Heart right ventricle (tissue), 16 donors: ENCODE measurements at regions not wholly inside any gene's neighbourhood (a gene's known extent, or its start where the extent isn't known, plus 50 kb on each side); places are given as distances from the start of the nearest gene placed in this dataset.

ENCODE experiments used
- ATAC-seq, 8 donors: fragments of 200-7000 bp; cut with Tn5 transposase; one replicate each; pipeline ENCODE4 v1.9.1; 2020; ENCODE audit warnings: mild to moderate bottlenecking in 8 of 8, moderate library complexity in 8 of 8, moderate number of reproducible peaks in 1 of 8
- DNase-seq, 2 donors: peaks; one replicate each; pipeline ENCODE4 v3.0.0-alpha.2; 2020
- H3K27ac ChIP-seq, 10 donors: fragments of 200-600 bp; sonication (generic) in 2 of 10; one replicate each; pipeline versions ENCODE4 v1.5.0 to v1.8.0; 2020 to 2022; ENCODE audit warnings: mild to moderate bottlenecking in 3 of 10
- H3K27me3 ChIP-seq, 7 donors: fragments of 200-600 bp; one replicate each; pipeline ENCODE4 v1.8.0; 2021 to 2022; ENCODE audit warnings: mild to moderate bottlenecking in 2 of 7
- H3K36me3 ChIP-seq, 9 donors: fragments of 200-600 bp; sonication (generic) in 1 of 9; one replicate each; pipeline versions ENCODE4 v1.5.0 to v1.8.0; 2020 to 2022; ENCODE audit warnings: mild to moderate bottlenecking in 2 of 9
- H3K4me1 ChIP-seq, 9 donors: fragments of 200-600 bp; sonication (generic) in 1 of 9; one replicate each; pipeline versions ENCODE4 v1.5.0 to v1.8.0; 2020 to 2022; ENCODE audit warnings: mild to moderate bottlenecking in 4 of 9
- H3K4me3 ChIP-seq, 10 donors: fragments of 200-600 bp; sonication (generic) in 2 of 10; one replicate each; pipeline versions ENCODE4 v1.5.0 to v1.8.0; 2020 to 2022; ENCODE audit warnings: mild to moderate bottlenecking in 7 of 10, moderate library complexity in 2 of 10
- H3K9me3 ChIP-seq, 11 donors: fragments of 200-600 bp in 10 of 11; sonication (generic) in 2 of 11; one replicate each; pipeline versions ENCODE4 v1.5.0 to v1.8.0; 2013 to 2022; ENCODE audit warnings: mild to moderate bottlenecking in 2 of 11, control low read depth in 1 of 11, moderate library complexity in 1 of 11
- WGBS, 2 donors: extraction: QIAGEN DNeasy Blood & Tissue Kit; methylation state at CpG; one replicate each; pipeline ENCODE4 v1.1.7; 2013; ENCODE audit warnings: inconsistent platforms in 1 of 2; 5-methylcytosine and 5-hydroxymethylcytosine counted together
- intact Hi-C, 10 donors: fragments of 100-400 bp; cut with DNase I; formaldehyde crosslinking; loops; one replicate each; pipeline versions ENCODE4 v1.11.1 to v1.14.2; 2022
- TF ChIP-seq, protein P1 (sequence below), 9 donors: fragments of 200-600 bp; sonication (generic) in 2 of 9; IDR thresholded peaks; one replicate each; pipeline versions ENCODE4 v1.5.0 to v1.8.0; 2021 to 2022; ENCODE audit warnings: antibody characterized with exemption in 9 of 9, mild to moderate bottlenecking in 5 of 9, moderate library complexity in 1 of 9
- donor health status: Arrhythmogenic right ventricular cardiomyopathy.
- donor health status: ischemic (EF 13 %, LVEDD 7.1; RV severe dilation, severe dysfunction).
- donor health status: healthy with polysubstance abuse.
- donor health status: DM: no; HTN: yes; CAD: no.
- donor health status: DM: no; HTN: no; CAD: no.
- donor health status: ischemic (EF 25% LVEDD 6.9; RV normal size, moderate dysfunction).
- donor health status: ischemic (EF 25% LVEDD 5.7; RV mildly dilated, moderate dysfunction).
- donor health status: healthy.
- donor health status: DM: yes; HTN: yes; CAD: no.
- donor health status: Ischemic cardiomyopathy.
- donor health status: ischemic (EF 35%, LVEDD 5.7; RV mildly dilated, moderate dysfunction).
- donor health status: nonischemic (EF 11% LVEDD 7.7; RV severe dilation, severe dysfunction).
- donor health status: DM: yes; HTN: yes; CAD: no.
- donor health status: PGD.
- donor health status: ischemic (EF 29% LVEDD 5.4; RV normal size, mild dysfunction).
- donor health status: nonischemic (EF 23%, LVEDD 6.1; RV moderate dilation, normal function).

DNA sequence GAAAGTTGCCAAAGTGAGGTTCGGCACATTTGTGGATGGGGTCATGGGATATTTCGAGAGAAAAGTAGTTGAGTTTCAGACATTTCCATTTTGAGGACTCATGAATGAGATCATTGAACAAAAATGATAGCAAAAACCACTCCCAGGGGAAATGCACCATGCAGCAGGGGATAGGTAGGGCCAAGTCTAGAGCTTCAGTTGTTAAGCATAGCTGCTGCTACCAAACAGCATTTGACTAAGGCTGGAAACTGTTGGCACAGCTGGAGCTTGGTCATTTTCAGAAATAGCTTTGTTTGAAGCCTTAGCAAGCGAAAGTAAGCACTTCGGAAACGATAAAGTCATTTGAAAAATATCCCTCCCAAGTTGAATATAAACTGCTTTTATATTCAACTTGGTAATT is 431.8 kb downstream of the SOCS6 start:
- Histone ChIP-seq H3K9me3 (peaks cover 0 to 11% (median 0%) of the 10 kb centered on the region in 11 donors), H3K27me3 (no peaks in the 10 kb centered on the region), H3K4me1 (no peaks in the 10 kb centered on the region), H3K4me3 (no peak overlapping the region), H3K27ac (no peak overlapping the region), H3K36me3 (no peaks in the 10 kb centered on the region)
- intact Hi-C loops: no loop called here
- TF ChIP-seq, protein P1, sequence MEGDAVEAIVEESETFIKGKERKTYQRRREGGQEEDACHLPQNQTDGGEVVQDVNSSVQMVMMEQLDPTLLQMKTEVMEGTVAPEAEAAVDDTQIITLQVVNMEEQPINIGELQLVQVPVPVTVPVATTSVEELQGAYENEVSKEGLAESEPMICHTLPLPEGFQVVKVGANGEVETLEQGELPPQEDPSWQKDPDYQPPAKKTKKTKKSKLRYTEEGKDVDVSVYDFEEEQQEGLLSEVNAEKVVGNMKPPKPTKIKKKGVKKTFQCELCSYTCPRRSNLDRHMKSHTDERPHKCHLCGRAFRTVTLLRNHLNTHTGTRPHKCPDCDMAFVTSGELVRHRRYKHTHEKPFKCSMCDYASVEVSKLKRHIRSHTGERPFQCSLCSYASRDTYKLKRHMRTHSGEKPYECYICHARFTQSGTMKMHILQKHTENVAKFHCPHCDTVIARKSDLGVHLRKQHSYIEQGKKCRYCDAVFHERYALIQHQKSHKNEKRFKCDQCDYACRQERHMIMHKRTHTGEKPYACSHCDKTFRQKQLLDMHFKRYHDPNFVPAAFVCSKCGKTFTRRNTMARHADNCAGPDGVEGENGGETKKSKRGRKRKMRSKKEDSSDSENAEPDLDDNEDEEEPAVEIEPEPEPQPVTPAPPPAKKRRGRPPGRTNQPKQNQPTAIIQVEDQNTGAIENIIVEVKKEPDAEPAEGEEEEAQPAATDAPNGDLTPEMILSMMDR (IDR thresholded peaks at IDR 0.05): no peak
- DNase-seq: no peak
- ATAC-seq: no peak
- 73 to 82% methylated on average over 5 of the region's 5 CpGs for WGBS, 2 donors

DNA sequence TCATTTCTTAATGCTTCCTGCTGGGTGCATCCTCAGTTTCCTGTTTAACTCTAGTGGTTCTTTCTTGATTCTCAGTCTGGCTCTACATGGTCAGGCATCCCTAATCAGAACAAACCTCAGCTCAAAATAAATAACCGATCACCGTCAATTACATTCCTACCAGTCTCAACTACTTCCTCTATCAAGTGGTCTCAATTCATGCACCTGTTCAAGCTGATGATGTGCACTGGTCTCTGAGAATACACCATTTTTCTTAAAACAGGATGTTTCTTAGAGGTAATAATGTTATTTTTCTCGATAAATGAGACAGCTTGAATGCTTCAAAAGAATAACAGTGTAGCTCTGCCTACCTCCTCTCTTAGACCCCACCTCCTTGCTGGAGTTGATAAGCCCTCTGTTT is 420.9 kb downstream of the SOCS6 start:
- H3K4me1 ChIP-seq: no peaks in the 10 kb centered on the region
- TF ChIP-seq, protein P1 (IDR thresholded peaks at IDR 0.05): no peak
- no peaks in the 10 kb centered on the region for H3K36me3 ChIP-seq
- H3K4me3 ChIP-seq: no peak overlapping the region
- DNase-seq (no peak), ATAC-seq (no peak)
- H3K9me3 ChIP-seq: peaks cover 0 to 4% (median 0%) of the 10 kb centered on the region in 11 donors
- H3K27ac ChIP-seq: no peak overlapping the region
- 78 to 85% methylated on average over 3 of the region's 3 CpGs for WGBS, 2 donors
- intact Hi-C loops: no loop called here
- no peaks in the 10 kb centered on the region for H3K27me3 ChIP-seq

DNA sequence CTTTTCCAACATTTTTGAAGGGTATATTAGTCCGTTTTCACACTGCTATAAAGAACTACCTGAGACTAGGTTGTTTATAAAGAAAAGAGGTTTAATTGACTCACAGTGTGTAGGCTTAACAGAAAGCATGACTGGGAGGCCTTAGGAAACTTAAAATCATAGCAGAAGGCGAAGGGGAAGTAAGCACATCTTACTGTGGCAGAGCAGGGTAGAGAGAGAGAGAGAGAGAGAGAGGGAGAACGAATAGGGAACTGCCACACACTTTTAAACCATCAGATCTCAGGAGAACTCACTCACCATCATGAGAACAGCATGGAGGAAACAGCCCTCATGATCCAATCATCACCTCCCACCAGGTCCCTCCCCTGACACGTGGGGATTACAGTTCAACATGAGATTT is 420.3 kb downstream of the SOCS6 start:
- intact Hi-C loops: no loop called here
- TF ChIP-seq, protein P1 (IDR thresholded peaks at IDR 0.05): no peak
- H3K36me3 ChIP-seq: no peaks in the 10 kb centered on the region
- no peak for DNase-seq
- H3K4me3 ChIP-seq: no peak overlapping the region
- no peak for ATAC-seq
- no peaks in the 10 kb centered on the region for H3K9me3 ChIP-seq
- no peaks in the 10 kb centered on the region for H3K4me1 ChIP-seq
- no peak overlapping the region for H3K27ac ChIP-seq
- no peaks in the 10 kb centered on the region for H3K27me3 ChIP-seq
- 48 to 56% methylated on average over 4 of the region's 4 CpGs for WGBS, 2 donors

DNA sequence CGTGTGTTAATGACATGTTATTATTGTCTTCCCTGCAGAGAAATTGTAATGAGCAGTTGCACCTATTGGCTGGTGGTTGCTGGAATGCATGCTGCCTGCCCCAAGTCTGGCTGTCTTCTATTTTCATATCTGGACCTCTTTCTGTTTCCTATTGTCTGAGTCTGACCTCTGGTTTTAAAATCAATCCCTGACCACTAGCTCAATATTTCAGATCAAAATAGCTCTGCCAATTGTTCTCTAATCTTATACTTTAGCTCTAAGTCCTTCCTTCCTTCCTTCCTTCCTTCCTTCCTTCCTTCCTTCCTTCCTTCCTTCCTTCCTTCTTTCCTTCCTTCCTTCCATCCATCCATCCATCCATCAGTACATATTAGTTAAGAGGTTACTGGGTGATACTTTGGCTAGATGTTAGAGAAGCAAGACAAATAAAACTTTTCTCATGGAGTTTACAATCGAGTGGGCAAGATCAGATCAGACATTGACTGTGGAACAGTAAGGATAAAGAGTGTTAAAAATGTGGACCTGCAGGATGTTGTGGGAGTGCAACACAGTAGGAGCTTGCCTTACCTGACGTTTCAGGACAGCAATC is 417.1 kb downstream of the SOCS6 start:
- Histone ChIP-seq H3K4me1 (no peaks in the 10 kb centered on the region), H3K9me3 (peaks cover 0 to 4% (median 0%) of the 10 kb centered on the region in 11 donors), H3K36me3 (no peaks in the 10 kb centered on the region), H3K27ac (no peak overlapping the region), H3K27me3 (no peaks in the 10 kb centered on the region), H3K4me3 (no peak overlapping the region)
- 62 to 69% methylated on average over 3 of the region's 3 CpGs for WGBS, 2 donors
- TF ChIP-seq, protein P1 (IDR thresholded peaks at IDR 0.05): no peak
- intact Hi-C loops: no loop called here
- ATAC-seq (no peak), DNase-seq (no peak)
